GM12864 (cell line): ENCODE measurements at regions not wholly inside any gene's neighbourhood (a gene's known extent, or its start where the extent isn't known, plus 50 kb on each side); places are given as distances from the start of the nearest gene placed in this dataset.

Source experiments
- DNase-seq: peaks from one replicate; pipeline ENCODE4 v3.0.0-alpha.2; 2011; ENCODE audit warnings: low read depth
- H3K4me3 ChIP-seq: 2 replicates; pipeline ENCODE4 v1.5.1; 2011; ENCODE audit warnings: mild to moderate bottlenecking, low read depth, low read length, control low read depth
- TF ChIP-seq, protein P1 (sequence below): IDR thresholded peaks from 2 replicates; pipeline ENCODE4 v1.5.1; 2011; ENCODE audit warnings: low read depth, mild to moderate bottlenecking, moderate library complexity, low read length, control low read depth, inconsistent platforms; ENCODE audit errors: missing control alignments

DNA sequence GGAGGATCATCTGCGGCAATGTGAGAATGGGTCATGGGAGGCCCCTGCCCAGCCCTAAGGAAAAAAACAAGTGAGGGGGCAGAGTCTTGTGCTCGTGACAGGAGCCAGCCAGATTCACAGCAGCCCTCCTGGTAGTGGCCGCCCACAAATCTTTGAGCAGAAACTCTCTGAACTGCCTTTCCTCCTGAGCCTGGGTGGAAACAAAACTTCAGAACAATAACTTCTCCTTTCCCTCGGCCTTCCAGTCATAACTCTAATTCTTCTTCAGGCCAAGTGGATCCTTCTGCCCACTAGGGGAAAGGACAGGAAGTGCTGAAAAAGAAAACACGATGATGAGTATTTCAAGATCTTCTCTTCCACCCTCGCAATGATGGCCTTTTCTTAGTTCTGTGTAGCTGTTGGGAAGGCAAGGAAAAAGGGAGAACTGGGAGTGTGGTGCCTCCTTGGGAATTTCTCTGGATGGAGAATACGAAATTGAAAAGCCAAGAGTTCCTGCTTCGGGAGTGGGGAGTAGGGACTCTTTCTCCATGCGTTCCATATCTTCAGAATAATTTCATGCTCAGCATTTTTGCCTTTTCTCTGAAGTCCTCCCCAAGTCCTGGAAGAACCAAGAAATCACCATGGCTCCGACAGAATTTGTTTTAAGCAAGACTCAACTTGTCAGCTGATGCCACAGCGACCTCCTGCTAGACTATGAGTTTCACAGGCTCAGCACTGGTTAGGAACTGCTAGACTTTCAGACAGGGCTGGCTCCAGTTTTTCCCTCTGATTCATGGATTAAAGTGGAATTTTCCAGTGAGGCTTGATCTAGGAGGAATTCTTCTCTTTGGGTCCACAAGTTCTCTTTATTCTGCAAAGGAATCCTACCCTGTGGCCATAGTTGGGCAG lies 188.9 kb downstream of the CAND1 start:
- H3K4me3 ChIP-seq, result no peak overlapping the region
- TF ChIP-seq, protein P1, sequence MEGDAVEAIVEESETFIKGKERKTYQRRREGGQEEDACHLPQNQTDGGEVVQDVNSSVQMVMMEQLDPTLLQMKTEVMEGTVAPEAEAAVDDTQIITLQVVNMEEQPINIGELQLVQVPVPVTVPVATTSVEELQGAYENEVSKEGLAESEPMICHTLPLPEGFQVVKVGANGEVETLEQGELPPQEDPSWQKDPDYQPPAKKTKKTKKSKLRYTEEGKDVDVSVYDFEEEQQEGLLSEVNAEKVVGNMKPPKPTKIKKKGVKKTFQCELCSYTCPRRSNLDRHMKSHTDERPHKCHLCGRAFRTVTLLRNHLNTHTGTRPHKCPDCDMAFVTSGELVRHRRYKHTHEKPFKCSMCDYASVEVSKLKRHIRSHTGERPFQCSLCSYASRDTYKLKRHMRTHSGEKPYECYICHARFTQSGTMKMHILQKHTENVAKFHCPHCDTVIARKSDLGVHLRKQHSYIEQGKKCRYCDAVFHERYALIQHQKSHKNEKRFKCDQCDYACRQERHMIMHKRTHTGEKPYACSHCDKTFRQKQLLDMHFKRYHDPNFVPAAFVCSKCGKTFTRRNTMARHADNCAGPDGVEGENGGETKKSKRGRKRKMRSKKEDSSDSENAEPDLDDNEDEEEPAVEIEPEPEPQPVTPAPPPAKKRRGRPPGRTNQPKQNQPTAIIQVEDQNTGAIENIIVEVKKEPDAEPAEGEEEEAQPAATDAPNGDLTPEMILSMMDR, result peak; percentile 36
- no peak for DNase-seq

DNA sequence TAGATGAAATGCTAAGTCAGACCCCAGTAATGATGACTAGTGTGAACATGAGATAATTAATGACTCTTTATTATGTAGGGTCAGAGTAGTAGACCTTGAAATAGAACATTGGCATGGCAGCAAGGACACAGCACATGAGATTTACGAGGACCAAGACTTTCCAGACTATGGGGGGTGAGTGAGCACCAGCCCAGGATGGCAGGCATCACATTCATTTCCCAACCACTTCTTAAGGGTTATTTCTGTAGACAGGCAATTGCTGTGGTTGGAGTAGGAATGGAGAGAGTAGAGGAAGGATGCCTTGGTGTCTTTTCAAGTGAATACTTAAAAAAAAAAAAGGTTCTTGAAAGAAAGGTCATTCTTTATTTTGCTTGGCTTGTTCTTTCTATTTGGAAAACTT lies 189.4 kb upstream of the DYRK2 start:
- TF ChIP-seq, protein P1, result no peak
- no peak overlapping the region for H3K4me3 ChIP-seq
- no peak for DNase-seq

DNA sequence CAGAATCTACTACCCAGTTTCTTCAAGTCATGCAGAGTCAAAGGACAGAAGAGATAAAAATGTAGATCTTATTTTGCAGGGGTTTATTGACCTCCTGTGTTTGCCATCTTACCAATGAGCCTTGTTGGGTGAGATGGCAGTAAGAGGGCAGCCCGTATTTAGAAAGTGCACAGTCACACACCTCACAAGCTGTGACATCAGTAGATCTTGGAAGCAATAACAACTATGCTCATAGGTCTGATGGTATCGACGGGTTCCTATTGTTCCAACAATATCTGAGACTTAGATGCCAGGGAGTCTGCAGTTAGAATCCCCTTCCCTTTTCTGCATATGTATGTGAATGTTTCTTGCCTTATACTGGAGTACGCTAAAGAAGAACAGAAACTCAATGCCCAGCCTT lies 189.0 kb upstream of the DYRK2 start:
- TF ChIP-seq, protein P1, result no peak
- no peak overlapping the region for H3K4me3 ChIP-seq
- DNase-seq, result no peak

DNA sequence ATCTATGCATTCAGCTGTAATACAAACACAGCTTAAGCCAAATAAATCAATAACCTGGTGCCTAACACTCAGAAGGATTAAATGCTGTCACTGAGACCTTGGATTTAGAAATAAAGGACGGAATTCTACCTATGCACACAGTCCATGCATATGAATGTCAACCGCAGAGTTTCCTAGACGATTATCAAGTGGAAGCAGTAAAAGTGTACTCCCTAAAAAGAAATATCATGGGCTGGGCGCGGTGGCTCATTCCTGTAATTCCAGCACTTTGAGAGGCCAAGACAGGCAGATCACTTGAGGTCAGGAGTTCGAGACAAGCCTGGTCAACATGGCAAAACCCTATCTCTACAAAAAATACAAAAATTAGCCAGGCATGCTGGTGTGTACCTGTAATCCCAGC lies 188.2 kb upstream of the DYRK2 start:
- H3K4me3 ChIP-seq, result no peak overlapping the region
- TF ChIP-seq, protein P1, result no peak
- DNase-seq, result no peak

DNA sequence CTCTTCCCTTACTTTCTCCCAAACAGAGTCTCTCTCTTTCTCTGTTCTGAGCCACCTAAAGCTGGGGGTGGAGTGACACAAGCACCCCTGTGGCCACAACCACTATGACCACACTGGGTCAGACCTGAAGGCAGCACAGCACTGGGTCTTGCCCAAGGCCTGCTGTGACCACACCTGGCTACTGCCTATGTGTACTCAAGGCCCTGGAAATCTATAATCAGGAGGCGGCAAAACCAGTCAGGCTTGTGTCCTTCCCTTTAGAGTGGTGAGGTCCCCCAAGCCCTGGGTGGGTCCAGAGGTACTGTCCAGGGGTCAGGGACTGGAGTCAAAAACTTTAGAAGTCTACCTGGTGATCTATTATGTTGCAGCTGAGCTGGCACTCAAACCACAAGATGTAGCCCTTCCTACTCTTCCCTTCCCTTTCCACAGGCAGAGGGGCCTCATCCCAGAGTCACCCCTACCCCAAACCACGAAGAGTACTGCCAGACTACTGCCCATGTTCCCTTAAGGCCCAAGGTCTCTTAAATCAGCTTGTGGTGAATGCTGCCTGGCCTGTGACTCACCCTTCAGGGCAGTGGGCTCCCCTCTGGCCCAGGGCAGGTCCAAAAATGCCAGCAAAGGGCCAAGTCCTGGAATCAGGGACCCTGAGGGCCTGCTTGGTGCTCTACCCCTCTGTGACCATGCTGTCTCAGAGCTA lies 179.8 kb upstream of the DYRK2 start:
- no peak overlapping the region for H3K4me3 ChIP-seq
- TF ChIP-seq, protein P1, result no peak
- DNase-seq, result no peak

DNA sequence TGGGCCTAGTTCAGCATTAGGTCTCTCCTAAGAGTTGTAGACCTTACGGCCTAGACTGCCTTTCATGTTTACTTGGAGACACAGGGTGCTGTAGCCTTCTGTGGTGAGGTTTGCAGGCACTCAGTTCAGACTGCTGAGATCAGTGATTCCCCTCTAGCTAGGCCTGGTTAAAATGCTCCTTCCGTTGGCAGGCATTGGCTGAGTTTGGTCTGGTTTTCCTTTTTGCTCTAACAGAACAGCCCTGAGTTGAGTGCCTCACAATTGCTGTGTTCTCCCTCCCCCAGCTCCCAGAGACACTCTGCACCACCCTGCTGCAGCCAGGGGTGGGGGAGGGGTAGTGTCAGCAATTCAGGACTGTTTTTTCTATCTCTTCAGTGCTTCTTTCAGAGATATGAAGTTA lies 178.9 kb upstream of the DYRK2 start:
- no peak for DNase-seq
- TF ChIP-seq, protein P1, result no peak
- no peak overlapping the region for H3K4me3 ChIP-seq

DNA sequence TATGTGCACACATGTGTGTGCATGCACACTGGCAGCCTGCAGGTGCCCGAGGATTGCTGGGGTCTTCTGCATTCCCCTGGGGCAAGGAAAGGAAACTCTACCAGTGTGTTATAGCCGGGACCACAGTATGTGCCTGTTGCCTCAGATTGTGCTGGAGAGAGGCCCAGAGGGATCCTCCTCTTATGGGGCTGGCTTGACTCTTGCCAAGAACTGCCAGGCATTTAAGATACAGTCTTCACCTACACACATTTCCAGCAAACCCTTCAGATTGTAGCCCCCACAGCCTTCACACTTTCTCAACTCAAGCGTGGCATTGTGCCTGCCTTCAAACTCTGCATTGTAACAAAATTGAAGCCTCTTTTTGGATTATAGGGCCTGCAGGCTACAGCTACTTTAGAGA lies 176.7 kb upstream of the DYRK2 start:
- TF ChIP-seq, protein P1, result no peak
- no peak for DNase-seq

More for the DNA sequence above, 176.7 kb upstream of the DYRK2 start:
- H3K4me3 ChIP-seq, result no peak overlapping the region
